ENCODE measurements at regions not wholly inside any gene's neighbourhood (a gene's known extent, or its start where the extent isn't known, plus 50 kb on each side); places are given as distances from the start of the nearest gene placed in this dataset.
"Not testable (repeated sequence)": the region's sequence is repeated elsewhere in the genome, so short reads cannot be mapped to it uniquely, and the experiment has no call there.

- FAIRE-seq = no peak
Observed at GRCh38 chr7:53596230-53596629, 560.8 kb downstream of the POM121L12 start.

GRCh38 chr7:53600296-53600695 lies 564.9 kb downstream of the POM121L12 start:
- FAIRE-seq = no peak

GRCh38 chr7:53602817-53603418 lies 567.5 kb downstream of the POM121L12 start:
- FAIRE-seq = no peak

- FAIRE-seq = no peak
Observed at GRCh38 chr7:53603461-53603860, 568.0 kb downstream of the POM121L12 start.

GRCh38 chr7:53604201-53604600 lies 568.8 kb downstream of the POM121L12 start:
- FAIRE-seq = no peak

GRCh38 chr7:53607961-53608360 lies 572.5 kb downstream of the POM121L12 start:
- no peak for FAIRE-seq

GRCh38 chr7:53609185-53609584 lies 573.8 kb downstream of the POM121L12 start:
- FAIRE-seq = no peak

- no peak for FAIRE-seq
Observed at GRCh38 chr7:53611043-53611442, 575.6 kb downstream of the POM121L12 start.

GRCh38 chr7:53624356-53624755 lies 588.9 kb downstream of the POM121L12 start:
- FAIRE-seq = no peak

GRCh38 chr7:53628775-53629174 lies 593.3 kb downstream of the POM121L12 start:
- no peak for FAIRE-seq

- not testable (repeated sequence) for FAIRE-seq
Observed at GRCh38 chr7:53635251-53635650, 599.8 kb downstream of the POM121L12 start.

- no peak for FAIRE-seq
Observed at GRCh38 chr7:53638517-53638916, 603.1 kb downstream of the POM121L12 start.

GRCh38 chr7:53641091-53641490 lies 605.7 kb downstream of the POM121L12 start:
- FAIRE-seq = no peak

GRCh38 chr7:53642361-53642760 lies 606.9 kb downstream of the POM121L12 start:
- FAIRE-seq = no peak

GRCh38 chr7:53642866-53643265 lies 607.4 kb downstream of the POM121L12 start:
- no peak for FAIRE-seq

GRCh38 chr7:53656881-53657280 lies 621.4 kb downstream of the POM121L12 start:
- FAIRE-seq = no peak

- no peak for FAIRE-seq
Observed at GRCh38 chr7:53657586-53657985, 622.2 kb downstream of the POM121L12 start.

GRCh38 chr7:53658951-53659350 lies 623.5 kb downstream of the POM121L12 start:
- no peak for FAIRE-seq

GRCh38 chr7:53661645-53662217 lies 626.3 kb downstream of the POM121L12 start:
- FAIRE-seq = no peak

- FAIRE-seq = no peak
Observed at GRCh38 chr7:53672681-53673080, 637.2 kb downstream of the POM121L12 start.

GRCh38 chr7:53675835-53676234 lies 640.4 kb downstream of the POM121L12 start:
- FAIRE-seq = no peak

- no peak for FAIRE-seq
Observed at GRCh38 chr7:53684693-53685092, 649.3 kb downstream of the POM121L12 start.

- FAIRE-seq = no peak
Observed at GRCh38 chr7:53690411-53690810, 655.0 kb downstream of the POM121L12 start.

GRCh38 chr7:53697913-53698312 lies 662.5 kb downstream of the POM121L12 start:
- no peak for FAIRE-seq

- FAIRE-seq = no peak
Observed at GRCh38 chr7:53699215-53699837, 663.9 kb downstream of the POM121L12 start.

All from A204.1 (cell line).